HCT116 (cell line): ENCODE measurements at regions not wholly inside any gene's neighbourhood (a gene's known extent, or its start where the extent isn't known, plus 50 kb on each side); places are given as distances from the start of the nearest gene placed in this dataset.

Source experiments
- ATAC-seq: fragments of 200-7000 bp; cut with Tn5 transposase; 2 replicates; pipeline ENCODE4 v1.9.1; 2020; ENCODE audit warnings: mild to moderate bottlenecking, moderate library complexity
- BruUV-seq: library from RNA; stranded (reverse); fragments of 400-500 nt; replicated peaks from 2 replicates; lab custom pipeline; 2021; lab: Mats Ljungman, UMichigan
- CTCF ChIA-PET: fragments of 300-600 bp; sonication (Branson Sonifier 250); formaldehyde crosslinking; loops from one replicate; lab custom pipeline; 2021; ENCODE audit warnings: antibody characterized with exemption; lab: Charles Lee
- POLR2A ChIA-PET: fragments of 300-600, 350-600 bp; sonication (Branson Sonifier 250); formaldehyde crosslinking; loops from one replicate; lab custom pipeline; 2021; ENCODE audit warnings: antibody characterized with exemption; lab: Charles Lee
- RAD21 ChIA-PET, 2 experiments: fragments of 300-600 bp; sonication (Branson Sonifier 250); formaldehyde crosslinking; loops; one replicate each; lab custom pipeline; 2023; ENCODE audit warnings: low total read pairs in 2 of 2; ENCODE audit not compliant: uncharacterized antibody in 2 of 2, unreplicated experiment in 2 of 2, low non-redundant PET in 1 of 2; lab: Charles Lee
- DNase-seq: peaks from one replicate; pipeline ENCODE4 v3.0.0-alpha.2; 2010; ENCODE audit warnings: low read depth, low spot score
- H2AFZ ChIP-seq: fragments of 200-600 bp; shearing (Covaris generic), sonication (generic); 2 replicates; pipeline ENCODE4 v1.6.1; 2017; ENCODE audit warnings: low read depth, mixed run types, mixed read lengths, antibody characterized with exemption, low read length; ENCODE audit not compliant: poor library complexity, severe bottlenecking
- H3K27ac ChIP-seq: 2 replicates; pipeline ENCODE4 v1.5.1; 2012; ENCODE audit warnings: low read depth, low read length
- H3K27me3 ChIP-seq: fragments of 200-600 bp; sonication (generic); 2 replicates; pipeline ENCODE4 v1.6.1; 2016; ENCODE audit warnings: mixed run types, low read length, mixed read lengths; ENCODE audit not compliant: insufficient read depth
- H3K36me3 ChIP-seq, 2 experiments: fragments of 200-500 bp in 1 of 2; fragments of 200-600 bp in 1 of 2; sonication (Bioruptor generic) in 1 of 2; sonication (generic) in 1 of 2; 2 replicates each; pipeline versions ENCODE4 v1.5.1 to v1.6.1; 2014 to 2016; ENCODE audit warnings: low read length in 2 of 2, inconsistent platforms in 1 of 2, mixed read lengths in 1 of 2, mixed run types in 1 of 2; ENCODE audit not compliant: insufficient read depth in 2 of 2, control insufficient read depth in 1 of 2
- H3K4me1 ChIP-seq, 2 experiments: fragments of 200-600 bp in 1 of 2; sonication (generic) in 1 of 2; 2 replicates each; pipeline versions ENCODE4 v1.5.1 to v1.6.1; 2012 to 2017; ENCODE audit warnings: low read length in 2 of 2, inconsistent platforms in 1 of 2, mild to moderate bottlenecking in 1 of 2, mixed read lengths in 1 of 2, mixed run types in 1 of 2, moderate library complexity in 1 of 2; ENCODE audit not compliant: insufficient read depth in 2 of 2, control insufficient read depth in 1 of 2
- H3K4me2 ChIP-seq: fragments of 200-600 bp; sonication (generic); 2 replicates; pipeline ENCODE4 v1.6.1; 2017; ENCODE audit warnings: mixed run types, low read length, mixed read lengths
- H3K4me3 ChIP-seq, 2 experiments: fragments of 200-600 bp in 1 of 2; sonication (generic) in 1 of 2; replicated peaks in 1 of 2; 2 replicates each; pipeline ENCODE4 v1.5.1; 2011 to 2016; ENCODE audit warnings: low read length in 2 of 2, control low read depth in 1 of 2, low read depth in 1 of 2, mild to moderate bottlenecking in 1 of 2, mixed read lengths in 1 of 2, mixed run types in 1 of 2
- H3K79me2 ChIP-seq: fragments of 200-600 bp; sonication (generic); 2 replicates; pipeline ENCODE4 v1.6.1; 2017; ENCODE audit warnings: mild to moderate bottlenecking, mixed run types, low read length, moderate library complexity, mixed read lengths; ENCODE audit not compliant: insufficient read depth
- H3K9ac ChIP-seq: fragments of 200-600 bp; sonication (generic); 2 replicates; pipeline ENCODE4 v1.6.1; 2016; ENCODE audit warnings: low read length, mixed read lengths
- H3K9me2 ChIP-seq: fragments of 200-600 bp; sonication (generic), shearing (Covaris generic); 2 replicates; pipeline ENCODE4 v1.6.1; 2017; ENCODE audit warnings: mixed run types, mild to moderate bottlenecking, moderate library complexity; ENCODE audit not compliant: insufficient read depth
- H3K9me3 ChIP-seq, 2 experiments: fragments of 200-500 bp in 1 of 2; fragments of 200-600 bp in 1 of 2; sonication (Bioruptor generic) in 1 of 2; sonication (generic) in 1 of 2; 2 replicates each; pipeline ENCODE4 v1.6.1; 2014 to 2017; ENCODE audit warnings: low read length in 2 of 2, mixed read lengths in 2 of 2, inconsistent platforms in 1 of 2, low read depth in 1 of 2, mild to moderate bottlenecking in 1 of 2, mixed run types in 1 of 2, moderate library complexity in 1 of 2; ENCODE audit not compliant: control insufficient read depth in 1 of 2, insufficient read depth in 1 of 2
- H4K20me1 ChIP-seq: fragments of 200-600 bp; sonication (generic), shearing (Covaris generic); 2 replicates; pipeline ENCODE4 v1.6.1; 2017; ENCODE audit warnings: mixed run types, mild to moderate bottlenecking, moderate library complexity; ENCODE audit not compliant: insufficient read depth
- CEBPB ChIP-seq: IDR thresholded peaks from 2 replicates; pipeline ENCODE4 v1.6.1; 2012; ENCODE audit warnings: low read depth
- CTCF ChIP-seq, 3 experiments: fragments of 200-600 bp in 1 of 3; sonication (generic) in 1 of 3; IDR thresholded peaks in 2 of 3; conservative IDR thresholded peaks in 1 of 3; 2 replicates each; pipeline ENCODE4 v1.5.1; 2012 to 2017; ENCODE audit warnings: low read depth in 2 of 3, low read length in 2 of 3, antibody characterized with exemption in 1 of 3, borderline replicate concordance in 1 of 3, control low read depth in 1 of 3, mild to moderate bottlenecking in 1 of 3, mixed read lengths in 1 of 3, mixed run types in 1 of 3, moderate library complexity in 1 of 3; ENCODE audit not compliant: insufficient read depth in 1 of 3
- EZH2 ChIP-seq: fragments of 200-600 bp; sonication (generic); IDR thresholded peaks from 2 replicates; pipeline ENCODE4 v1.6.1; 2017; ENCODE audit warnings: antibody characterized with exemption, mixed run types
- FOSL1 ChIP-seq: IDR thresholded peaks from 2 replicates; pipeline ENCODE4 v1.6.1; 2012; ENCODE audit warnings: low read depth
- POLR2A ChIP-seq: IDR thresholded peaks from 2 replicates; pipeline ENCODE4 v1.7.0; 2011; ENCODE audit warnings: borderline replicate concordance; ENCODE audit not compliant: insufficient read depth, insufficient read length; ENCODE audit errors: extremely low read depth
- RAD21 ChIP-seq: IDR thresholded peaks from 2 replicates; pipeline ENCODE4 v1.6.1; 2012; ENCODE audit warnings: low read depth, mild to moderate bottlenecking
- SP1 ChIP-seq: IDR thresholded peaks from 2 replicates; pipeline ENCODE4 v1.6.1; 2012; ENCODE audit warnings: low read depth
- SRF ChIP-seq: IDR thresholded peaks from 2 replicates; pipeline ENCODE4 v1.6.1; 2012; ENCODE audit warnings: low read depth
- TCF7L2 ChIP-seq: IDR thresholded peaks from 2 replicates; pipeline ENCODE4 v1.7.0; 2011; ENCODE audit warnings: borderline replicate concordance, inconsistent platforms; ENCODE audit not compliant: insufficient read depth, insufficient read length; ENCODE audit errors: extremely low read depth
- YY1 ChIP-seq: IDR thresholded peaks from 2 replicates; pipeline ENCODE4 v1.6.1; 2011; ENCODE audit warnings: low read length, low read depth, moderate library complexity, mild to moderate bottlenecking; ENCODE audit not compliant: insufficient replicate concordance; ENCODE audit errors: extremely low read depth
- ZBTB33 ChIP-seq: IDR thresholded peaks from 2 replicates; pipeline ENCODE4 v1.6.1; 2011; ENCODE audit warnings: mild to moderate bottlenecking, low read length, moderate library complexity; ENCODE audit not compliant: insufficient replicate concordance; ENCODE audit errors: extremely low read depth
- ZFX ChIP-seq: fragments of 450-650 bp; IDR thresholded peaks from 2 replicates; pipeline ENCODE4 v1.6.1; 2017
- intact Hi-C: fragments of 100-400 bp; cut with micrococcal nuclease; formaldehyde crosslinking; loops from 2 replicates; pipeline ENCODE4 v1.10.0; 2022

- no peak for ATAC-seq
- BruUV-seq = no TSS peak
- Histone ChIP-seq H3K4me3 (no peak overlapping the region), H3K36me3 (no peaks in the 10 kb centered on the region), H3K9me2 (no peaks in the 10 kb centered on the region), H3K4me1 (no peaks in the 10 kb centered on the region; a peak in 1 of 4 replicates), H3K9me3 (no peaks in the 10 kb centered on the region), H3K27ac (no peak overlapping the region), H3K79me2 (no peaks in the 10 kb centered on the region), H3K9ac (no peak overlapping the region), H3K4me2 (no peak overlapping the region), H4K20me1 (no peaks in the 10 kb centered on the region), H3K27me3 (no peaks in the 10 kb centered on the region), H2AFZ (no peak overlapping the region)
- ChIA-PET POLR2A (no interaction called here), RAD21 (no interaction called here), CTCF (no interaction called here)
- TF ChIP-seq YY1 (no peak), EZH2 (no peak), POLR2A (no peak), ZFX (no peak), CEBPB (no peak), FOSL1 (no peak), ZBTB33 (no peak), SP1 (no peak), TCF7L2 (no peak), CTCF (IDR thresholded peaks at IDR 0.05 in 2 of 3, conservative IDR thresholded peaks at IDR 0.05 in 1 of 3; ENCODE audit: borderline replicate concordance in 1 of 3, insufficient read depth in 1 of 3, low read depth in 2 of 3, low read length in 2 of 3) (no peak), RAD21 (no peak), SRF (no peak)
- intact Hi-C loops = no loop called here
- no peak for DNase-seq
Measured at GRCh38 chr13:76656056-76656455, 230.1 kb downstream of the KCTD12 start.
